Left ventricle myocardium inferior (tissue), 1 donor: ENCODE measurements at regions not wholly inside any gene's neighbourhood (a gene's known extent, or its start where the extent isn't known, plus 50 kb on each side); places are given as distances from the start of the nearest gene placed in this dataset.
"Not testable (repeated sequence)": the region's sequence is repeated elsewhere in the genome, so short reads cannot be mapped to it uniquely, and the experiment has no call there.

Experiments
- DNase-seq: peaks from one replicate; pipeline ENCODE4 v3.0.0-alpha.2; 2020
- H3K27ac ChIP-seq: fragments of 200-600 bp; replicated peaks from 2 replicates; pipeline ENCODE4 v1.8.0; 2021
- H3K27me3 ChIP-seq: fragments of 200-600 bp; 2 replicates; pipeline ENCODE4 v1.8.0; 2021; ENCODE audit warnings: low read depth
- H3K36me3 ChIP-seq: fragments of 200-600 bp; 2 replicates; pipeline ENCODE4 v1.8.0; 2021
- H3K4me1 ChIP-seq: fragments of 200-600 bp; 2 replicates; pipeline ENCODE4 v1.8.0; 2021
- H3K4me3 ChIP-seq: fragments of 200-600 bp; 2 replicates; pipeline ENCODE4 v1.8.0; 2021; ENCODE audit warnings: mild to moderate bottlenecking, moderate library complexity
- H3K9me3 ChIP-seq: fragments of 200-600 bp; replicated peaks from 2 replicates; pipeline ENCODE4 v1.8.0; 2021
- intact Hi-C: fragments of 100-400 bp; cut with micrococcal nuclease; formaldehyde crosslinking; loops from one replicate; pipeline ENCODE4 v1.11.0; 2022
- TF ChIP-seq, protein P1 (sequence below): fragments of 200-600 bp; IDR thresholded peaks from 2 replicates; pipeline ENCODE4 v1.8.0; 2021; ENCODE audit warnings: antibody characterized with exemption, mild to moderate bottlenecking, borderline replicate concordance
- donor health status: DM: no; HTN: yes; CAD: no; lungs with severe emphysema.

DNA sequence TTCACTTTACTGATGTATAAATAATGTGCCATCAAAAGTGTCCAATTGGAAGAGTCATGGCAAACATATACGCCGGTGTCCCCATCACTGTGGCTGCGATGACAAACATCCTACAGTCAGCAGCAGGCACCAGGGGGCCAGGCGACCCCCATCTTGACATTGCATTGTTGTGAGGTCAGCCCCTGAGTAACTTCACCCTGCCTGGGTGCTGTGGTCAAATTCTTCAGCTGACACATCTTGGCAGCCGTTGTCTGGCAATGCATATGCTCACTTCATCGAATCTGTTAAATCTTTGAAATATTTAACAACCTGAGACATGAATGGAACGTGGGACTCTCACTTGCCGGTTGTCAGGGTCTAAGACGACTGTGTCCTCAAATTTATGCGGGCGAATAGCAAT is 430.9 kb downstream of the BRD1 start:
- DNase-seq: no peak
- Histone ChIP-seq H3K4me1 (no peaks in the 10 kb centered on the region), H3K27ac (no peak overlapping the region), H3K4me3 (no peak overlapping the region), H3K36me3 (no peaks in the 10 kb centered on the region), H3K27me3 (peaks cover 82% of the 10 kb centered on the region), H3K9me3 (peaks cover 9% of the 10 kb centered on the region)
- intact Hi-C loops: no loop called here
- TF ChIP-seq, protein P1, sequence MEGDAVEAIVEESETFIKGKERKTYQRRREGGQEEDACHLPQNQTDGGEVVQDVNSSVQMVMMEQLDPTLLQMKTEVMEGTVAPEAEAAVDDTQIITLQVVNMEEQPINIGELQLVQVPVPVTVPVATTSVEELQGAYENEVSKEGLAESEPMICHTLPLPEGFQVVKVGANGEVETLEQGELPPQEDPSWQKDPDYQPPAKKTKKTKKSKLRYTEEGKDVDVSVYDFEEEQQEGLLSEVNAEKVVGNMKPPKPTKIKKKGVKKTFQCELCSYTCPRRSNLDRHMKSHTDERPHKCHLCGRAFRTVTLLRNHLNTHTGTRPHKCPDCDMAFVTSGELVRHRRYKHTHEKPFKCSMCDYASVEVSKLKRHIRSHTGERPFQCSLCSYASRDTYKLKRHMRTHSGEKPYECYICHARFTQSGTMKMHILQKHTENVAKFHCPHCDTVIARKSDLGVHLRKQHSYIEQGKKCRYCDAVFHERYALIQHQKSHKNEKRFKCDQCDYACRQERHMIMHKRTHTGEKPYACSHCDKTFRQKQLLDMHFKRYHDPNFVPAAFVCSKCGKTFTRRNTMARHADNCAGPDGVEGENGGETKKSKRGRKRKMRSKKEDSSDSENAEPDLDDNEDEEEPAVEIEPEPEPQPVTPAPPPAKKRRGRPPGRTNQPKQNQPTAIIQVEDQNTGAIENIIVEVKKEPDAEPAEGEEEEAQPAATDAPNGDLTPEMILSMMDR: no peak

DNA sequence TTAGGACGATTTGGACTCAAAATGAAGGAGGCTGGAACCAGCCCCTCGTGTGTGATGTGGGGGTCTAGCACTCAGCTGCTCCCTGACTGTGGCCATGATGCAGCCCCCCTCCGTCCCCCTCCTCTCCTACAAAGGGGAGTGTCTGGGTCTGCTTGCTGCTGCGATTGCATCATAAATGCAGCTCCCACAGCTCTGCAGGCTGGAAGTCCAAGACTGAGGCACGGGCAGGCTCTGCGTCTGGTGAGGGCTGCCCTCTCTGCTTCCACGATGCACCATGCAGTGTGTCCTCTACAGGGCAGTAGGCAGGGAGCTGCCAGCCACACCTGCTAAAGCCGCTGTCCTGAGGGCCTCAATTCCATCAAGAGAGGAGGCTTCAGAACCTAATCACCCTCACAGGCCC is 432.1 kb downstream of the BRD1 start:
- peaks cover 9% of the 10 kb centered on the region for H3K9me3 ChIP-seq
- no peaks in the 10 kb centered on the region for H3K4me1 ChIP-seq
- TF ChIP-seq, protein P1: no peak
- intact Hi-C loops: no loop called here
- no peak for DNase-seq
- H3K4me3 ChIP-seq: no peak overlapping the region
- H3K27me3 ChIP-seq: peaks cover 81% of the 10 kb centered on the region
- no peak overlapping the region for H3K27ac ChIP-seq
- H3K36me3 ChIP-seq: no peaks in the 10 kb centered on the region

DNA sequence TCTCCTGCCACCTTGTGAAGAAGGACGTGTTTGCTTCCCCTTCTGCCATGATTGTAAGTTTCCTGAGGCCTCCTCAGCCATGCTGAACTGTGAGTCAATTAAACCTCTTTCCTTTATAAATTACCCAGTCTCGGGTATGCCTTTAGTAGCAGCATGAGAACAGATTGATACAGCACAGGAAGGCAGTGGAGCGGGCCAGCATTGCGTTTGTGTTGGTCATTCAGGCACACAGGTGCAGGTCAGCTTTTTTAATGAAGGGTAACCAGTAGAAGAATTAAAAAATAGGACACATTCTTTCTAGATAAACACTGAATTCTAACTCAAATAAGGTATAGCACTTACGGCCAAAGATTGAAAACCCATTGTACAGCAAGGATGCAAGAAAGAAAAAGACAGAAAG is 432.6 kb downstream of the BRD1 start:
- intact Hi-C loops: not testable (repeated sequence)

DNA sequence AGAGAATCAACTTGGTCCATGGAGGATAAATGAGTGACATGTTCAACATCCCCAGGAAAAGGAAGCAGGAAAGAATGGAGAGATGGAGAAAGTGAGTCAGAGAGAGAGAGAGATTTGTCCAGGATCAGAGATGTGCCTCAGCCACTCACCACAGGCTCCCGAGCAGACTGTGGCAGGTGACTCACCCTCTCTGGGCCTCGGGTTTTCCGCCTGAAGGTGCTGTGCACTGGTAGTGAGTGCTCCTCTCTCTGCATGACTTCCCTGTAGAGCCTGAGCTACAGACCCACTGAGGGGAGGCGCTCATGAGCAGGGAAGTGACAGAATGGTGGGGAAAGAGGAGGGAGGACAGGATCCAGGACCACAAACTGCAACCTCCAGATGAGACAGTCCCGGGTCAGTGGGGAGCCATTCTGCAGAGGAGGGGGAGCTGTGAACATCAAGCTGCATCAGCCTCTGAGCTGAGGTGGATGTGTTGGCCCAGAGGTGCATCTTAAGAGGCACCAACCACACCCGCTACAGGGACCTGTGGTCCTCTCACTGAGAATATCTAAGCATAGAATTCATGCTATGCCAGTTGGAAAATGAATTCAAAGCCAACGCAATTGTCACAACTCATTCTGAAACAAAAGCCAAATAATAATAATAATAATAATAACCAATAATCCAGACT is 433.4 kb downstream of the BRD1 start:
- peaks cover 72% of the 10 kb centered on the region for H3K27me3 ChIP-seq

More for the DNA sequence above, 432.6 kb downstream of the BRD1 start:
- not testable (repeated sequence) for H3K27ac ChIP-seq, H3K9me3 ChIP-seq, DNase-seq, H3K4me3 ChIP-seq, H3K4me1 ChIP-seq, H3K36me3 ChIP-seq
- peaks cover 80% of the 10 kb centered on the region for H3K27me3 ChIP-seq

DNA sequence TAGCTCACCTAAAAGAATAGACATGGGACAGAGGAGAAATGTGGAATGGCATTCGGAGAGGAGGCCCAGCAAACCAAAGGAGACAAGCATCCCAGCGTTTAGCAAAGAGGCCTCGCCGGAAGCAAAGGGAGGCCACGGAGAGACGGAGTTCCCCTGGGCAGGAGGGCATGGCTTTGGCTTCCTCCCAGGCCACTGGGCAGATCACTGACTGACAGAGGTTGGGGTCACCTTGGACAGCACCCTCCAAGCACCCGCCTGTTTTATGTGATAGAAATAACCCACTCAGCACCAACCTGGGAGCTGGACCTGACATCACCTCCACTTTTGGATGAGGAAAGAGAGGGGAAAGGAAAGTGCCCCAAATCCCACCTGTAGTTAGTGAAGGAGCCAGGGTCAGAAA is 434.1 kb downstream of the BRD1 start:
- Histone ChIP-seq H3K36me3 (no peaks in the 10 kb centered on the region), H3K27me3 (peaks cover 70% of the 10 kb centered on the region), H3K9me3 (peaks cover 9% of the 10 kb centered on the region), H3K4me1 (no peaks in the 10 kb centered on the region), H3K27ac (no peak overlapping the region), H3K4me3 (no peak overlapping the region)
- intact Hi-C loops: no loop called here
- TF ChIP-seq, protein P1: no peak
- no peak for DNase-seq

More for the DNA sequence above, 433.4 kb downstream of the BRD1 start:
- Histone ChIP-seq H3K4me1 (no peaks in the 10 kb centered on the region), H3K27ac (no peak overlapping the region), H3K36me3 (no peaks in the 10 kb centered on the region), H3K9me3 (peaks cover 9% of the 10 kb centered on the region), H3K4me3 (no peak overlapping the region)
- TF ChIP-seq, protein P1: no peak
- no peak for DNase-seq
- intact Hi-C loops: no loop called here

DNA sequence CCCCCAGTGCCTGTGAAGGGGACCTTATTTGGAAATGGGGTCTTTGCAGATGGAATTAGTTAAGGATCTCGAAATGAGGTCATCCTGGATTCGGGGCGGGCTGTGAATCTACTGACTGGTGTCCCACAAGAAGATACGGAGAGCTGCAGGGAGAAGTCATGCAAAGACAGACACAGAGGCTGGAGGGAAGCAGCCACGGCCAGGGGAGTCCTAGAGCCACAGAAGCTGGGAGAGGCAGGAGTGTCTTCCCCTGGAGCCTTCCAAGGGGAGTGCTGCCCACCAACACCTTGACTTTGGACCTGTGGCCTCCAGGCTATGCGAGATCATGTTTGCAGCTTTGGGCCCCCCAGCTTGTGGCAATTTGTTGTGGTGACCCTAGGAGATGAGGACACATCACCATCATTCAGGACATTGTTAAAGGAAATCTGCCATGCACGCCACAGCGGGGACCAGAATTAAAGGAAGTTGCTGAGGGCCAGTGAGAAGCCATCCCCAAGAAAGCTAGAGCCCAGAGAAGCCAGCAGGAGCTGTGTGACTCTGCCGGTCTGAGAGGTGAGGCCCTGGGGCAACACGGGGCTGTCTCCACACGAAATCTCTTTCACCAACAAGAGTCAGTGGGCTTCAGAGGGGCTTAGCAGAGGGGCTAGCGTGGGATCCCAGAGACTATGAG is 434.7 kb downstream of the BRD1 start:
- Histone ChIP-seq H3K9me3 (peaks cover 9% of the 10 kb centered on the region), H3K27ac (no peak overlapping the region), H3K4me3 (no peak overlapping the region), H3K27me3 (peaks cover 68% of the 10 kb centered on the region), H3K4me1 (no peaks in the 10 kb centered on the region), H3K36me3 (no peaks in the 10 kb centered on the region)
- no peak for DNase-seq
- intact Hi-C loops: no loop called here
- TF ChIP-seq, protein P1: no peak
